ENCODE measurements at regions not wholly inside any gene's neighbourhood (a gene's known extent, or its start where the extent isn't known, plus 50 kb on each side); places are given as distances from the start of the nearest gene placed in this dataset.

DNA sequence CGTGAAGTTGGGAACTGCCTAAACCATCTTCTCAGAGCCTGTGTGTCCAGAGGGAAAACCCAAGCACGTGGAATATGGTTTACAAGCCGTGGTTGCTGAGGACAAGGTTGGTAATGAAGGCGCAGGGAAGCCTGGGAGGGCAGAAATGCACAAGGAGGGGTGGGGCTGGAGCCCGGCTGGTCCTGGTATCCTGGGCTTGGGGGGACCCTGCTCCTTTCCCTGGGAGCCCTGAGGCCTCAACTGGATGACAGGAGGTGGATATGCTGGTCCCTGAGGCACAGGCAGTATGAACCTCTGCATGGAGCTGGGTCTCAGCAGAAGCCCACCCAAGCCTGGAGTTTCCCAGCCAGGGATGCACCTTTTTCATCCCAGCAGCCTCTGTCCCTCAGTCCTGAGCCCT lies 80.3 kb upstream of the RET start:
- TF ChIP-seq, protein P1, sequence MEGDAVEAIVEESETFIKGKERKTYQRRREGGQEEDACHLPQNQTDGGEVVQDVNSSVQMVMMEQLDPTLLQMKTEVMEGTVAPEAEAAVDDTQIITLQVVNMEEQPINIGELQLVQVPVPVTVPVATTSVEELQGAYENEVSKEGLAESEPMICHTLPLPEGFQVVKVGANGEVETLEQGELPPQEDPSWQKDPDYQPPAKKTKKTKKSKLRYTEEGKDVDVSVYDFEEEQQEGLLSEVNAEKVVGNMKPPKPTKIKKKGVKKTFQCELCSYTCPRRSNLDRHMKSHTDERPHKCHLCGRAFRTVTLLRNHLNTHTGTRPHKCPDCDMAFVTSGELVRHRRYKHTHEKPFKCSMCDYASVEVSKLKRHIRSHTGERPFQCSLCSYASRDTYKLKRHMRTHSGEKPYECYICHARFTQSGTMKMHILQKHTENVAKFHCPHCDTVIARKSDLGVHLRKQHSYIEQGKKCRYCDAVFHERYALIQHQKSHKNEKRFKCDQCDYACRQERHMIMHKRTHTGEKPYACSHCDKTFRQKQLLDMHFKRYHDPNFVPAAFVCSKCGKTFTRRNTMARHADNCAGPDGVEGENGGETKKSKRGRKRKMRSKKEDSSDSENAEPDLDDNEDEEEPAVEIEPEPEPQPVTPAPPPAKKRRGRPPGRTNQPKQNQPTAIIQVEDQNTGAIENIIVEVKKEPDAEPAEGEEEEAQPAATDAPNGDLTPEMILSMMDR (IDR thresholded peaks at IDR 0.05; ENCODE audit: low read depth, low read length) = no peak
- TF ChIP-seq, protein P2, sequence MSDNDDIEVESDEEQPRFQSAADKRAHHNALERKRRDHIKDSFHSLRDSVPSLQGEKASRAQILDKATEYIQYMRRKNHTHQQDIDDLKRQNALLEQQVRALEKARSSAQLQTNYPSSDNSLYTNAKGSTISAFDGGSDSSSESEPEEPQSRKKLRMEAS (IDR thresholded peaks at IDR 0.05; ENCODE audit: low read depth, low read length) = no peak
